HCT116 (cell line): ENCODE measurements at regions not wholly inside any gene's neighbourhood (a gene's known extent, or its start where the extent isn't known, plus 50 kb on each side); places are given as distances from the start of the nearest gene placed in this dataset.

ENCODE experiments used
- ATAC-seq: fragments of 200-7000 bp; cut with Tn5 transposase; 2 replicates; pipeline ENCODE4 v1.9.1; 2020; ENCODE audit warnings: mild to moderate bottlenecking, moderate library complexity
- BruUV-seq: library from RNA; stranded (reverse); fragments of 400-500 nt; replicated peaks from 2 replicates; lab custom pipeline; 2021; lab: Mats Ljungman, UMichigan
- CTCF ChIA-PET: fragments of 300-600 bp; sonication (Branson Sonifier 250); formaldehyde crosslinking; loops from one replicate; lab custom pipeline; 2021; ENCODE audit warnings: antibody characterized with exemption; lab: Charles Lee
- POLR2A ChIA-PET: fragments of 300-600, 350-600 bp; sonication (Branson Sonifier 250); formaldehyde crosslinking; loops from one replicate; lab custom pipeline; 2021; ENCODE audit warnings: antibody characterized with exemption; lab: Charles Lee
- RAD21 ChIA-PET, 2 experiments: fragments of 300-600 bp; sonication (Branson Sonifier 250); formaldehyde crosslinking; loops; one replicate each; lab custom pipeline; 2023; ENCODE audit warnings: low total read pairs in 2 of 2; ENCODE audit not compliant: uncharacterized antibody in 2 of 2, unreplicated experiment in 2 of 2, low non-redundant PET in 1 of 2; lab: Charles Lee
- DNase-seq: peaks from one replicate; pipeline ENCODE4 v3.0.0-alpha.2; 2010; ENCODE audit warnings: low read depth, low spot score
- H2AFZ ChIP-seq: fragments of 200-600 bp; shearing (Covaris generic), sonication (generic); 2 replicates; pipeline ENCODE4 v1.6.1; 2017; ENCODE audit warnings: low read depth, mixed run types, mixed read lengths, antibody characterized with exemption, low read length; ENCODE audit not compliant: poor library complexity, severe bottlenecking
- H3K27ac ChIP-seq: 2 replicates; pipeline ENCODE4 v1.5.1; 2012; ENCODE audit warnings: low read depth, low read length
- H3K27me3 ChIP-seq: fragments of 200-600 bp; sonication (generic); 2 replicates; pipeline ENCODE4 v1.6.1; 2016; ENCODE audit warnings: mixed run types, low read length, mixed read lengths; ENCODE audit not compliant: insufficient read depth
- H3K36me3 ChIP-seq, 2 experiments: fragments of 200-500 bp in 1 of 2; fragments of 200-600 bp in 1 of 2; sonication (Bioruptor generic) in 1 of 2; sonication (generic) in 1 of 2; 2 replicates each; pipeline versions ENCODE4 v1.5.1 to v1.6.1; 2014 to 2016; ENCODE audit warnings: low read length in 2 of 2, inconsistent platforms in 1 of 2, mixed read lengths in 1 of 2, mixed run types in 1 of 2; ENCODE audit not compliant: insufficient read depth in 2 of 2, control insufficient read depth in 1 of 2
- H3K4me1 ChIP-seq, 2 experiments: fragments of 200-600 bp in 1 of 2; sonication (generic) in 1 of 2; 2 replicates each; pipeline versions ENCODE4 v1.5.1 to v1.6.1; 2012 to 2017; ENCODE audit warnings: low read length in 2 of 2, inconsistent platforms in 1 of 2, mild to moderate bottlenecking in 1 of 2, mixed read lengths in 1 of 2, mixed run types in 1 of 2, moderate library complexity in 1 of 2; ENCODE audit not compliant: insufficient read depth in 2 of 2, control insufficient read depth in 1 of 2
- H3K4me2 ChIP-seq: fragments of 200-600 bp; sonication (generic); 2 replicates; pipeline ENCODE4 v1.6.1; 2017; ENCODE audit warnings: mixed run types, low read length, mixed read lengths
- H3K4me3 ChIP-seq, 2 experiments: fragments of 200-600 bp in 1 of 2; sonication (generic) in 1 of 2; replicated peaks in 1 of 2; 2 replicates each; pipeline ENCODE4 v1.5.1; 2011 to 2016; ENCODE audit warnings: low read length in 2 of 2, control low read depth in 1 of 2, low read depth in 1 of 2, mild to moderate bottlenecking in 1 of 2, mixed read lengths in 1 of 2, mixed run types in 1 of 2
- H3K79me2 ChIP-seq: fragments of 200-600 bp; sonication (generic); 2 replicates; pipeline ENCODE4 v1.6.1; 2017; ENCODE audit warnings: mild to moderate bottlenecking, mixed run types, low read length, moderate library complexity, mixed read lengths; ENCODE audit not compliant: insufficient read depth
- H3K9ac ChIP-seq: fragments of 200-600 bp; sonication (generic); 2 replicates; pipeline ENCODE4 v1.6.1; 2016; ENCODE audit warnings: low read length, mixed read lengths
- H3K9me2 ChIP-seq: fragments of 200-600 bp; sonication (generic), shearing (Covaris generic); 2 replicates; pipeline ENCODE4 v1.6.1; 2017; ENCODE audit warnings: mixed run types, mild to moderate bottlenecking, moderate library complexity; ENCODE audit not compliant: insufficient read depth
- H3K9me3 ChIP-seq, 2 experiments: fragments of 200-500 bp in 1 of 2; fragments of 200-600 bp in 1 of 2; sonication (Bioruptor generic) in 1 of 2; sonication (generic) in 1 of 2; 2 replicates each; pipeline ENCODE4 v1.6.1; 2014 to 2017; ENCODE audit warnings: low read length in 2 of 2, mixed read lengths in 2 of 2, inconsistent platforms in 1 of 2, low read depth in 1 of 2, mild to moderate bottlenecking in 1 of 2, mixed run types in 1 of 2, moderate library complexity in 1 of 2; ENCODE audit not compliant: control insufficient read depth in 1 of 2, insufficient read depth in 1 of 2
- H4K20me1 ChIP-seq: fragments of 200-600 bp; sonication (generic), shearing (Covaris generic); 2 replicates; pipeline ENCODE4 v1.6.1; 2017; ENCODE audit warnings: mixed run types, mild to moderate bottlenecking, moderate library complexity; ENCODE audit not compliant: insufficient read depth
- ATF3 ChIP-seq: IDR thresholded peaks from 2 replicates; pipeline ENCODE4 v1.6.1; 2012
- CEBPB ChIP-seq: IDR thresholded peaks from 2 replicates; pipeline ENCODE4 v1.6.1; 2012; ENCODE audit warnings: low read depth
- CTCF ChIP-seq, 3 experiments: fragments of 200-600 bp in 1 of 3; sonication (generic) in 1 of 3; IDR thresholded peaks in 2 of 3; conservative IDR thresholded peaks in 1 of 3; 2 replicates each; pipeline ENCODE4 v1.5.1; 2012 to 2017; ENCODE audit warnings: low read depth in 2 of 3, low read length in 2 of 3, antibody characterized with exemption in 1 of 3, borderline replicate concordance in 1 of 3, control low read depth in 1 of 3, mild to moderate bottlenecking in 1 of 3, mixed read lengths in 1 of 3, mixed run types in 1 of 3, moderate library complexity in 1 of 3; ENCODE audit not compliant: insufficient read depth in 1 of 3
- EGR1 ChIP-seq: IDR thresholded peaks from 2 replicates; pipeline ENCODE4 v1.6.1; 2012; ENCODE audit warnings: low read depth
- JUND ChIP-seq: IDR thresholded peaks from 2 replicates; pipeline ENCODE4 v1.6.1; 2012
- MAX ChIP-seq: IDR thresholded peaks from 2 replicates; pipeline ENCODE4 v1.6.1; 2012
- POLR2A ChIP-seq: IDR thresholded peaks from 2 replicates; pipeline ENCODE4 v1.7.0; 2011; ENCODE audit warnings: borderline replicate concordance; ENCODE audit not compliant: insufficient read depth, insufficient read length; ENCODE audit errors: extremely low read depth
- POLR2AphosphoS5 ChIP-seq: IDR thresholded peaks from 2 replicates; pipeline ENCODE4 v1.6.1; 2011; ENCODE audit warnings: mild to moderate bottlenecking, low read depth, low read length, moderate library complexity
- REST ChIP-seq: IDR thresholded peaks from 2 replicates; pipeline ENCODE4 v1.6.1; 2012; ENCODE audit warnings: low read depth
- SP1 ChIP-seq: IDR thresholded peaks from 2 replicates; pipeline ENCODE4 v1.6.1; 2012; ENCODE audit warnings: low read depth
- SRF ChIP-seq: IDR thresholded peaks from 2 replicates; pipeline ENCODE4 v1.6.1; 2012; ENCODE audit warnings: low read depth
- YY1 ChIP-seq: IDR thresholded peaks from 2 replicates; pipeline ENCODE4 v1.6.1; 2011; ENCODE audit warnings: low read length, low read depth, moderate library complexity, mild to moderate bottlenecking; ENCODE audit not compliant: insufficient replicate concordance; ENCODE audit errors: extremely low read depth
- intact Hi-C: fragments of 100-400 bp; cut with micrococcal nuclease; formaldehyde crosslinking; loops from 2 replicates; pipeline ENCODE4 v1.10.0; 2022

- no TSS peak for BruUV-seq
- no peak overlapping the region for H3K4me3 ChIP-seq
- no peaks in the 10 kb centered on the region for H3K4me1 ChIP-seq
- ChIA-PET CTCF (no interaction called here), POLR2A (no interaction called here), RAD21 (no interaction called here)
- no peaks in the 10 kb centered on the region for H3K9me3 ChIP-seq
- H3K27me3 ChIP-seq = no peaks in the 10 kb centered on the region
- H2AFZ ChIP-seq = no peak overlapping the region
- no peaks in the 10 kb centered on the region for H3K79me2 ChIP-seq
- no peaks in the 10 kb centered on the region for H3K36me3 ChIP-seq
- intact Hi-C loops = no loop called here
- H3K9me2 ChIP-seq = no peaks in the 10 kb centered on the region
- H3K27ac ChIP-seq = no peak overlapping the region
- no peak for TF ChIP-seq JUND
- TF ChIP-seq MAX = no peak
- no peak for TF ChIP-seq EGR1
- TF ChIP-seq SRF = no peak
- no peak for TF ChIP-seq CTCF (IDR thresholded peaks at IDR 0.05 in 2 of 3, conservative IDR thresholded peaks at IDR 0.05 in 1 of 3; ENCODE audit: borderline replicate concordance in 1 of 3, insufficient read depth in 1 of 3, low read depth in 2 of 3, low read length in 2 of 3)
- no peak for TF ChIP-seq POLR2A
- no peak for TF ChIP-seq REST
- no peak for TF ChIP-seq YY1
- no peak for TF ChIP-seq POLR2AphosphoS5
- no peak for TF ChIP-seq CEBPB
- no peak for TF ChIP-seq ATF3
- TF ChIP-seq SP1 = no peak
- no peaks in the 10 kb centered on the region for H4K20me1 ChIP-seq
- no peak overlapping the region for H3K9ac ChIP-seq
- no peak for ATAC-seq
- H3K4me2 ChIP-seq = no peak overlapping the region
- no peak for DNase-seq
Observed at GRCh38 chr11:103584021-103584420, 452.4 kb upstream of the DDI1 start.
